Esophagus squamous epithelium (tissue), 5 donors: ENCODE measurements at regions not wholly inside any gene's neighbourhood (a gene's known extent, or its start where the extent isn't known, plus 50 kb on each side); places are given as distances from the start of the nearest gene placed in this dataset.

ENCODE experiments used
- DNase-seq: peaks from one replicate; lab custom pipeline; 2025; lab: John Stamatoyannopoulos, UW
- H3K27ac ChIP-seq, 4 donors: fragments of 200-600 bp; sonication (generic); one replicate each; pipeline ENCODE4 v1.5.1; 2016 to 2019; ENCODE audit warnings: mild to moderate bottlenecking in 1 of 4
- H3K27me3 ChIP-seq, 4 donors: fragments of 200-600 bp; sonication (generic); 1 replicate in 3 of 4; 2 replicates in 1 of 4; pipeline versions ENCODE4 v1.5.1 to v1.6.0; 2017 to 2021; ENCODE audit warnings: antibody characterized with exemption in 1 of 4
- H3K36me3 ChIP-seq, 3 donors: fragments of 200-600 bp; sonication (generic); one replicate each; pipeline ENCODE4 v1.5.1; 2016 to 2019
- H3K4me1 ChIP-seq, 3 donors: fragments of 200-600 bp; sonication (generic); one replicate each; pipeline ENCODE4 v1.5.1; 2017 to 2019
- H3K4me3 ChIP-seq, 4 donors: fragments of 200-600 bp; sonication (generic); 1 replicate in 3 of 4; 2 replicates in 1 of 4; pipeline ENCODE4 v1.5.1; 2016 to 2019; ENCODE audit warnings: mild to moderate bottlenecking in 2 of 4, moderate library complexity in 1 of 4
- H3K9me3 ChIP-seq, 3 donors: fragments of 200-600 bp; sonication (generic); one replicate each; pipeline ENCODE4 v1.5.1; 2016 to 2019
- CTCF ChIP-seq, 6 experiments: fragments of 450-650 bp in 4 of 6; fragments of 200-600 bp in 2 of 6; sonication (generic) in 2 of 6; IDR thresholded peaks; one replicate each; pipeline ENCODE4 v1.5.1; 2016 to 2019; ENCODE audit warnings: antibody characterized with exemption in 6 of 6, mild to moderate bottlenecking in 4 of 6, moderate library complexity in 4 of 6
- POLR2A ChIP-seq, 4 donors: fragments of 450-650 bp; IDR thresholded peaks; one replicate each; pipeline ENCODE4 v1.6.1; 2017; ENCODE audit warnings: antibody characterized with exemption in 4 of 4, mild to moderate bottlenecking in 4 of 4, moderate library complexity in 3 of 4
- WGBS, 2 donors: methylation state at CpG; one replicate each; pipeline ENCODE4 v1.1.5; 2018; 5-methylcytosine and 5-hydroxymethylcytosine counted together
- intact Hi-C: fragments of 100-400 bp; cut with DNase I; formaldehyde crosslinking; loops from one replicate; pipeline ENCODE4 v1.15.0; 2022
- donor health status: DM: yes; HTN: yes; CAD: no.

DNA sequence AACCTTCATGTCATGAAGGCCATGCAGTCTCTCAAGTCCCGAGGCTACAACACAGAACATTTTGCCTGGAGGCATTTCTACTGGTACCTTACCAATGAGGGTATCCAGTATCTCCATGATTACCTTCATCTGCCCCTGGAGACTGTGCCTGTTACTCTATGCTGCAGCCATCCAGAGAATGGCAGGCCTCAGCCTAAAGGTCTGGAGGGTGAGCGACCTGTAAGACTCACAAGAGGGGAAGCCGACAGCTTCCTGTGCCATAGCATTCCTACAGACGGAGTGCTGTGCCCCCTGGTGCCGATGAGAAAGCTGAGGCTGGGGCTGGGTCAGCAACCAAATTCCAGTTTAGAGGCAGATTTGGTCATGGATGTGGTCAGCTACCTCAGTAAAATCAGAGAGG lies 51.3 kb upstream of the CADPS start:
- intact Hi-C loops, result no loop called here
- Histone ChIP-seq H3K9me3 (no peaks in the 10 kb centered on the region), H3K27me3 (no peaks in the 10 kb centered on the region), H3K4me3 (no peak overlapping the region), H3K27ac (no peak overlapping the region), H3K4me1 (no peaks in the 10 kb centered on the region), H3K36me3 (no peaks in the 10 kb centered on the region)
- TF ChIP-seq CTCF (IDR thresholded peaks at IDR 0.05) (no peak), POLR2A (IDR thresholded peaks at IDR 0.05) (no peak)
- no peak for DNase-seq
- 30 to 34% methylated on average over 4 to 5 of the region's 5 CpGs for WGBS, 2 donors

- Histone ChIP-seq H3K27me3 (no peaks in the 10 kb centered on the region), H3K27ac (no peak overlapping the region), H3K4me3 (no peak overlapping the region), H3K9me3 (no peaks in the 10 kb centered on the region), H3K36me3 (no peaks in the 10 kb centered on the region), H3K4me1 (no peaks in the 10 kb centered on the region)
- intact Hi-C loops, result no loop called here
- DNase-seq, result no peak
- 28 to 41% methylated on average over 1 of the region's 1 CpG for WGBS, 2 donors
- TF ChIP-seq POLR2A (IDR thresholded peaks at IDR 0.05) (no peak), CTCF (IDR thresholded peaks at IDR 0.05) (no peak)
Observed at GRCh38 chr3:62928256-62928655, 53.0 kb upstream of the CADPS start.

- Histone ChIP-seq H3K4me3 (no peak overlapping the region), H3K4me1 (no peaks in the 10 kb centered on the region), H3K27ac (no peak overlapping the region), H3K36me3 (no peaks in the 10 kb centered on the region), H3K9me3 (no peaks in the 10 kb centered on the region), H3K27me3 (no peaks in the 10 kb centered on the region)
- intact Hi-C loops, result no loop called here
- no peak for TF ChIP-seq CTCF (IDR thresholded peaks at IDR 0.05)
- no peak for TF ChIP-seq POLR2A (IDR thresholded peaks at IDR 0.05)
- DNase-seq, result no peak
Observed at GRCh38 chr3:62929771-62930170, 54.6 kb upstream of the CADPS start.

DNA sequence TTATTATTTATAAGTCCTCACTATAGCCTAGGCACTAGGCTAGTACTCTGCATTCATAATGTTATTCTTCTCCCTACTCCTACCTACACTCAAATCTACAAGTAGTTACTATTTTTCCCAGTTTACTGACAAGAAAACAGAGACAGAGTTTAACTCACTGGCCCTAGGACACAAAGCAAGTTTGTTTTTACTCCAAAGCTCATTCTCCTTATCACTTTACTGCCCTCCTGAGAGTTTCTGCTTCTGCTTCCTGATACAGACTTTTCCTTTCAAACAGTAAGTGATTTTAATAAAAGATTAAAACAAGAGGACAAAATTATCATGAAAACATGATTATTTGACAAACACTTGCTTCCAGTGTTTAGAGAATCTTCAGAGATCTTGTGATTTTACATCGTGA lies 60.6 kb upstream of the CADPS start:
- H3K9me3 ChIP-seq, result no peaks in the 10 kb centered on the region
- H3K36me3 ChIP-seq, result no peaks in the 10 kb centered on the region
- H3K27ac ChIP-seq, result no peak overlapping the region
- intact Hi-C loops, result no loop called here
- no peak overlapping the region for H3K4me3 ChIP-seq
- H3K4me1 ChIP-seq, result no peaks in the 10 kb centered on the region
- 66 to 71% methylated on average over 1 of the region's 1 CpG for WGBS, 2 donors
- no peaks in the 10 kb centered on the region for H3K27me3 ChIP-seq
- no peak for DNase-seq
- TF ChIP-seq CTCF (IDR thresholded peaks at IDR 0.05) (no peak), POLR2A (IDR thresholded peaks at IDR 0.05) (no peak)

DNA sequence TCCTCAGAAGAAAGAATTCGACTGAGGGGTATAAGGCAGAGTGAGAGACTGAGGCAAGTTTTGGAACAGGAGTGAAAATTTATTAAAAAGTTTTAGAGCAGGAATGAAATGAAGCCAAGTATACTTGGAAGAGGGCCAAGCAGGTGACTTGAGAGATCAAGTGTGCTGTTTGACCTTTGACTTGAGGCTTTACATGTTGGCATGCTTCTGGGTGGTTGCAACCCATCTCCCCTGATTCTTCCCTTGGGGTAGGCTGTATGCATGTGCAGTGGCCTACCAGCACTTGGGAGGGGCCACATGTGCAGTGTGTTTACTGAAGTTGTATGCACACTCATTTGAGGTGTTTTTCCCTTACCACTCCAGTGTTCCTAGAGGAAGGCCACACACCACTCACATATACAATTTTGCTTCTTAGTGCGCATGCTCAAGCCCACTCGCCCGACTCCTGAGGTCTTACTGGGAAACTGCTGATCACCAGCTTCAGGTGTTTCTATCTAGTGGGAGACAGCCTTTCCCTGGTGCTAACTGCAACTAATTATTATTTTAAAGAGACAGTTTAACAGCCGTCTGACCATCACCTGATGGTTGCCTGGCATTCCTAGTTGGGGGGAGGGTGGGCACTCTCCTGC lies 61.5 kb upstream of the CADPS start:
- 71 to 79% methylated on average over 5 of the region's 5 CpGs for WGBS, 2 donors

More for the DNA sequence above, 61.5 kb upstream of the CADPS start:
- no peaks in the 10 kb centered on the region for H3K36me3 ChIP-seq
- no peaks in the 10 kb centered on the region for H3K4me1 ChIP-seq
- no peak for DNase-seq
- no peak for TF ChIP-seq CTCF (IDR thresholded peaks at IDR 0.05)
- TF ChIP-seq POLR2A (IDR thresholded peaks at IDR 0.05), result no peak
- H3K27me3 ChIP-seq, result no peaks in the 10 kb centered on the region
- intact Hi-C loops, result no loop called here
- no peaks in the 10 kb centered on the region for H3K9me3 ChIP-seq
- H3K27ac ChIP-seq, result no peak overlapping the region
- no peak overlapping the region for H3K4me3 ChIP-seq
